RWPE2 (cell line): ENCODE measurements at regions not wholly inside any gene's neighbourhood (a gene's known extent, or its start where the extent isn't known, plus 50 kb on each side); places are given as distances from the start of the nearest gene placed in this dataset.

Source experiments
- ATAC-seq: fragments of 200-7000 bp; cut with Tn5 transposase; 3 replicates; pipeline ENCODE4 v1.9.1; 2021; ENCODE audit warnings: low read depth
- DNase-seq: peaks from one replicate; pipeline ENCODE4 v3.0.0-alpha.2; 2020; ENCODE audit warnings: low spot score
- H3K27ac ChIP-seq: fragments of 450-650 bp; 2 replicates; pipeline ENCODE4 v1.5.1; 2017; ENCODE audit warnings: mild to moderate bottlenecking; ENCODE audit not compliant: poor library complexity, severe bottlenecking
- H3K27me3 ChIP-seq: fragments of 250-450 bp; sonication (Bioruptor Pico); 2 replicates; pipeline ENCODE4 v1.5.1; 2021; ENCODE audit warnings: mild to moderate bottlenecking, moderate library complexity; ENCODE audit not compliant: insufficient read depth, poor library complexity, severe bottlenecking
- H3K36me3 ChIP-seq: fragments of 250-450 bp; sonication (Bioruptor Pico); 2 replicates; pipeline ENCODE4 v1.5.1; 2020; ENCODE audit warnings: low read depth, mild to moderate bottlenecking, moderate library complexity
- H3K4me1 ChIP-seq: fragments of 250-450 bp; sonication (Bioruptor Pico); 2 replicates; pipeline ENCODE4 v1.5.1; 2021; ENCODE audit warnings: mild to moderate bottlenecking, moderate library complexity; ENCODE audit not compliant: insufficient read depth, poor library complexity, severe bottlenecking
- H3K4me3 ChIP-seq: fragments of 250-450 bp; sonication (Bioruptor Pico); 2 replicates; pipeline ENCODE4 v1.5.1; 2021; ENCODE audit warnings: mild to moderate bottlenecking, moderate library complexity; ENCODE audit not compliant: severe bottlenecking
- H3K9me3 ChIP-seq: fragments of 250-450 bp; sonication (Bioruptor Pico); 2 replicates; pipeline ENCODE4 v1.5.1; 2021; ENCODE audit warnings: mild to moderate bottlenecking, moderate library complexity; ENCODE audit not compliant: severe bottlenecking
- CTCF ChIP-seq: fragments of 450-650 bp; IDR thresholded peaks from one replicate; pipeline ENCODE4 v1.5.1; 2017; ENCODE audit warnings: mild to moderate bottlenecking, moderate library complexity; ENCODE audit not compliant: poor library complexity, severe bottlenecking

- TF ChIP-seq CTCF, result no peak
- no peaks in the 10 kb centered on the region for H3K9me3 ChIP-seq
- H3K4me3 ChIP-seq, result no peak overlapping the region
- no peak overlapping the region for H3K27ac ChIP-seq
- ATAC-seq, result no peak
- H3K27me3 ChIP-seq, result no peaks in the 10 kb centered on the region
- H3K36me3 ChIP-seq, result no peaks in the 10 kb centered on the region
- no peak for DNase-seq
- no peaks in the 10 kb centered on the region for H3K4me1 ChIP-seq
Measured at GRCh38 chr2:123456416-123456815, 568.7 kb upstream of the CNTNAP5 start.

- no peak for DNase-seq
- no peak for TF ChIP-seq CTCF
- no peaks in the 10 kb centered on the region for H3K9me3 ChIP-seq
Measured at GRCh38 chr2:123463886-123464285, 561.2 kb upstream of the CNTNAP5 start.

GRCh38 chr2:123468071-123468470 lies 557.0 kb upstream of the CNTNAP5 start:
- H3K4me1 ChIP-seq, result no peaks in the 10 kb centered on the region
- peak; percentile 8 for TF ChIP-seq CTCF
- no peaks in the 10 kb centered on the region for H3K36me3 ChIP-seq
- DNase-seq (no peak), ATAC-seq (peak; percentile 57; the same call in 2 of the 3 replicates)
- no peaks in the 10 kb centered on the region for H3K27me3 ChIP-seq
- no peak overlapping the region for H3K4me3 ChIP-seq
- H3K9me3 ChIP-seq, result no peaks in the 10 kb centered on the region
- no peak overlapping the region for H3K27ac ChIP-seq

More at GRCh38 chr2:123463886-123464285, 561.2 kb upstream of the CNTNAP5 start:
- H3K4me1 ChIP-seq, result no peaks in the 10 kb centered on the region
- H3K36me3 ChIP-seq, result no peaks in the 10 kb centered on the region
- no peak overlapping the region for H3K27ac ChIP-seq
- no peak for ATAC-seq
- no peak overlapping the region for H3K4me3 ChIP-seq
- H3K27me3 ChIP-seq, result no peaks in the 10 kb centered on the region

GRCh38 chr2:123481406-123481805 lies 543.7 kb upstream of the CNTNAP5 start:
- H3K4me3 ChIP-seq, result no peak overlapping the region
- H3K27ac ChIP-seq, result no peak overlapping the region
- ATAC-seq (no peak), DNase-seq (no peak)
- H3K36me3 ChIP-seq, result no peaks in the 10 kb centered on the region
- peaks cover 8% of the 10 kb centered on the region for H3K27me3 ChIP-seq
- no peak for TF ChIP-seq CTCF
- no peaks in the 10 kb centered on the region for H3K9me3 ChIP-seq
- no peaks in the 10 kb centered on the region for H3K4me1 ChIP-seq

GRCh38 chr2:123485056-123485455 lies 540.0 kb upstream of the CNTNAP5 start:
- H3K4me3 ChIP-seq, result no peak overlapping the region
- no peaks in the 10 kb centered on the region for H3K27me3 ChIP-seq
- H3K4me1 ChIP-seq, result no peaks in the 10 kb centered on the region
- no peak for TF ChIP-seq CTCF
- H3K9me3 ChIP-seq, result no peaks in the 10 kb centered on the region
- DNase-seq, result no peak
- H3K27ac ChIP-seq, result no peak overlapping the region
- no peak for ATAC-seq
- H3K36me3 ChIP-seq, result no peaks in the 10 kb centered on the region
